ENCODE measurements at regions not wholly inside any gene's neighbourhood (a gene's known extent, or its start where the extent isn't known, plus 50 kb on each side); places are given as distances from the start of the nearest gene placed in this dataset.

DNA sequence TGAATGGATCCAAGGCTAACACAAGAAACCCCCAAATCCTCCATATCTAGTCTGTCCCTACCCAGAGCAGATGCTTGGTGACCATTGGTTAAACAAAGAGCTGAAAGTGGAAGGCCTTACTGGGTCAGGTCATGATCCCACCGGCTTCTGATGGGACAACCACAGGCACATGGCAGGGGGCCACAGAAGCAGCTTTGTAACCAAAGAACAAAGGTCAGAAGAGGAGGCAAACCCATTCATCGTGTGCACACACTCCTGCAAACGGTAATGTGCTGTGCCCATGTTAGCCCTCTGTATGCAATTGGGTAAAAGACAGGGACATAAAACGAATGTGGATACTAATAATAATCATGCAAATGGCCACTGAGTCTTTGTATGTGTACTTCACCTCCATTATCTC, 133.3 kb upstream of the SLC6A11 start:
- TF ChIP-seq, protein P1, sequence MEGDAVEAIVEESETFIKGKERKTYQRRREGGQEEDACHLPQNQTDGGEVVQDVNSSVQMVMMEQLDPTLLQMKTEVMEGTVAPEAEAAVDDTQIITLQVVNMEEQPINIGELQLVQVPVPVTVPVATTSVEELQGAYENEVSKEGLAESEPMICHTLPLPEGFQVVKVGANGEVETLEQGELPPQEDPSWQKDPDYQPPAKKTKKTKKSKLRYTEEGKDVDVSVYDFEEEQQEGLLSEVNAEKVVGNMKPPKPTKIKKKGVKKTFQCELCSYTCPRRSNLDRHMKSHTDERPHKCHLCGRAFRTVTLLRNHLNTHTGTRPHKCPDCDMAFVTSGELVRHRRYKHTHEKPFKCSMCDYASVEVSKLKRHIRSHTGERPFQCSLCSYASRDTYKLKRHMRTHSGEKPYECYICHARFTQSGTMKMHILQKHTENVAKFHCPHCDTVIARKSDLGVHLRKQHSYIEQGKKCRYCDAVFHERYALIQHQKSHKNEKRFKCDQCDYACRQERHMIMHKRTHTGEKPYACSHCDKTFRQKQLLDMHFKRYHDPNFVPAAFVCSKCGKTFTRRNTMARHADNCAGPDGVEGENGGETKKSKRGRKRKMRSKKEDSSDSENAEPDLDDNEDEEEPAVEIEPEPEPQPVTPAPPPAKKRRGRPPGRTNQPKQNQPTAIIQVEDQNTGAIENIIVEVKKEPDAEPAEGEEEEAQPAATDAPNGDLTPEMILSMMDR (IDR thresholded peaks at IDR 0.05): no peak
- no peak for TF ChIP-seq TCF7L2 (IDR thresholded peaks at IDR 0.05; ENCODE audit: low read depth, low read length)
